ENCODE measurements at regions not wholly inside any gene's neighbourhood (a gene's known extent, or its start where the extent isn't known, plus 50 kb on each side); places are given as distances from the start of the nearest gene placed in this dataset.
"Not testable (repeated sequence)": the region's sequence is repeated elsewhere in the genome, so short reads cannot be mapped to it uniquely, and the experiment has no call there.

- no peak for DNase-seq (ENCODE audit: low read depth in 3 of 3)
Measured at GRCh38 chr17:77793146-77793970, 165.1 kb upstream of the TNRC6C start.

GRCh38 chr17:77793971-77794235 is 164.6 kb upstream of the TNRC6C start:
- no peak for DNase-seq (ENCODE audit: low read depth in 3 of 3)

- DNase-seq (ENCODE audit: low read depth in 3 of 3): no peak
Measured at GRCh38 chr17:77794846-77795245, 163.7 kb upstream of the TNRC6C start.

DNA sequence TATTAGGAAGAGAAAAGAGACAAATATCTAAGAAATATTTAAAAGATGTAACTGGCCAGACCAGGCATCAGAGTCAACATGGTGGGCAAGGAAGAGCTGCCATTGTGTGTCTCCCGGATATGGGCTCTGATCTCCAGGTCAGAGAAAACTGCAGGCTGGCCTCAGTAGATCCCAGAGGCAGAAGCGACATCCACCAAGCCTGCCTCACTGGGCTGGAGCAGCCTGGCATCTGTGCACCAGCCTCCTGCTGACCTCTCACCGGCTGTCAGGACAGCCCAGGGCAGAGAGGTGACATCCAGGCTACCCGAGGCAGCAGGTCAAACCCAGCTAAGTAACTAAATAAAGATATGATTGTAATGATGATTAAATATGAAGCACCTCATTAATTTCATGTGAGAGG is 162.8 kb upstream of the TNRC6C start:
- no peak for DNase-seq (ENCODE audit: low read depth in 3 of 3)

DNA sequence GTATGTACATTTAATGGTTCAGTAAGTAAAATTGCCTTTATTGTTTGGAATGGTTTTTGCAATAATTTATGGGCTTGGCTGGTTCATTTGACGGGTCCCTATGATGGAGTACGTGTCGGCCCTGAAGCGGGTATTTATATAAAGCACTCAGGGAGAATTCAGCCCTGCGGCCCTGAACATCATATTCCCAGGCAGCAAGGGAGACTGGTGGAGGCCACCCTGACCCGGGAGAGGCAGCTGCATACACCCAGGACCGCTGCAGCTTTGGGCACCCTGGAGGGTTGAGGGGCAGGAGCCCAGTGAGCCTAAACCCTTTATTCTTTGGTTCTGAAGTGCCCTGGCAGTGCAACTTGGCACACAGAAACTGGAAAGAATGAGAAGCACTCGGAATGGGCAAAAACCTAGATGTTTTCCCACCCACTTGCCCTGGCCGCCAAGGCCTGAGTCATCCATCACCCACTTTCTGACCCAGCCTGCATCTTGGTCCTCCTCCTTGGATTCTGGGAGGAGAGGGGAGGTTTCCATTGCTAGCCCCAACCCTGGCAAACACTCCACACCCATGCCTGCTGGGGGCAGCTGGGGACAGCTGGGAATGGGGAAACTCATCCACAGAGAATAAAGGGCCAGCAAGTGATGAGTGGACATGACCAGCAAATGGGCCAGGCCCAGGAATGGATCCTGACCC is 162.2 kb upstream of the TNRC6C start:
- no peak for DNase-seq (ENCODE audit: low read depth in 3 of 3)

DNA sequence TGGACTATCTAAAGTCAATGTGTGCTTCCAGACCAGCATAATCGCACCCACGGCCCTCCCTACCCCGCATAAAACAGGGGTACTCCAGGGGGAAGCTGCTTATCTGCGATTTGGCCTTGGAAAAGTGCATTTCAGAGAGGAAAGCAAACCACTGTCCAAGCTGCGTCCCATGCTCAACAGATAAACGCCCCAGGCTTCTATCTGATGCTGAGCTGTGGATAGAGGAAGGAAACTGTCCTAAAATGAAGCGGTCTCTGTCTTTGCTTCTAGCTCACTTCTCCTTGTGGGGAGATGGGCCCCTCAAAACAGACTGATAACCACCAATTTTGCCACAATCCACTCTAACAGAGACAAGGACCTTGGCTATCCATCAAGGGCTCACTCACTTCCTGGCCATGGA is 160.5 kb upstream of the TNRC6C start:
- DNase-seq (ENCODE audit: low read depth in 3 of 3): no peak

- no peak for DNase-seq (ENCODE audit: low read depth in 3 of 3)
Measured at GRCh38 chr17:77798481-77798880, 160.0 kb upstream of the TNRC6C start.

GRCh38 chr17:77800816-77801215 is 157.7 kb upstream of the TNRC6C start:
- DNase-seq (ENCODE audit: low read depth in 3 of 3): no peak

DNA sequence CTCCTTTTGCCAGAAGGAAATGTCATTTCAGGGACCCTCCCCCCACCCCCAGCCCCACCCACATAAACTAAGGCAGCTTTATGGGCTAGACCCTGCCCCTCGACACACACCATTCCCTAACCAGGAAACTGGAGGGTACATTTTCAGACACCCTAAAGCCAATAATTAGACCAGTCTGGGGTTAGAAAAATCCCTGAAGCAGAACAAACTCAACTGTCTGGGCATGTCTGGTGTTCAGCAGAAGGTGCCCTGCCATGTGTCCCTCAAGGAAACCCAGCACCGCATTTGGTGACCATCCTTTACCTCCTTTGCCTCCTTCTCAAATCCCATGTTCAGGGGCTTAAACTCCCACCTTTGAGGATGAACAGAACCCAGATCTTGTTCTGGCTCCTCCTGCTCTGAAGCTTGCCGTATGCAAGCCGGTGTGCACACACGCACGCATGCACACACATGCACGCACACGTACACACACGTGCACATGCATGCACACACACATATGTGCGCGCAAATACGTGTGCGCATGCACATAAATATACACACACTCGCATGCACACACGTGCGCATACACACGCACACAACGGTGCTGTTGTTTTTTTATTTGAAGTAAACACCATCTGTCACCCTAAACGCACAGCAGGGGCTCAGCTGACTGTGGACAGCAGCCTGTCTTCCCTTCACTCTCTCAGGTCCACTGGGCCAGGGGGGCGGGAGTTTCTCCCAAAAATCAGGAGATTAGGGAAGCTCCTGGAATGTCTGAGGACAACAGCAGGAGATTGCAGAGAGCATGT is 156.8 kb upstream of the TNRC6C start:
- DNase-seq (ENCODE audit: low read depth in 3 of 3): no peak

- no peak for DNase-seq (ENCODE audit: low read depth in 3 of 3)
Measured at GRCh38 chr17:77802333-77802615, 156.2 kb upstream of the TNRC6C start.

DNA sequence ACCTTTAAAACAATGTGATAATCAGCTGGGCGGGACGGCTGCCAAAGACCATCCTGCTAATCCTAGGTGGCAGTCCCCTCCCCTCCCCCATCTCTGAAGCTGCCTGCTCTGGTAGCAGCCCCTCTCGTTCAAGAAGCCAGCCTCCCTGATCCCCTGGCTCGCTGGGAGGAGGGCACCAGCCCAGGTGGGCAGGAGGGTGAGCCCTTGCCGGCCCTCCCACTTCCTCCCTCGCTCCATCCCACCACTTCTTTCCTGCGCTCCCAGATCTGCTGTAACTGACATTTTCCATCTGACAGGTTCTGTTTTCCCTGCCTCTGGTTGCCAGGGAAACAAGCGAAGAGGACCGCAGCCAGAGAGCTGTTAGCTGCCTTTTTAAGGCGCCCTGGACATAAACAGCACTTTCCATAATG is 155.7 kb upstream of the TNRC6C start:
- no peak for DNase-seq (ENCODE audit: low read depth in 3 of 3)

- no peak for DNase-seq (ENCODE audit: low read depth in 3 of 3)
Measured at GRCh38 chr17:77803726-77804125, 154.8 kb upstream of the TNRC6C start.

DNA sequence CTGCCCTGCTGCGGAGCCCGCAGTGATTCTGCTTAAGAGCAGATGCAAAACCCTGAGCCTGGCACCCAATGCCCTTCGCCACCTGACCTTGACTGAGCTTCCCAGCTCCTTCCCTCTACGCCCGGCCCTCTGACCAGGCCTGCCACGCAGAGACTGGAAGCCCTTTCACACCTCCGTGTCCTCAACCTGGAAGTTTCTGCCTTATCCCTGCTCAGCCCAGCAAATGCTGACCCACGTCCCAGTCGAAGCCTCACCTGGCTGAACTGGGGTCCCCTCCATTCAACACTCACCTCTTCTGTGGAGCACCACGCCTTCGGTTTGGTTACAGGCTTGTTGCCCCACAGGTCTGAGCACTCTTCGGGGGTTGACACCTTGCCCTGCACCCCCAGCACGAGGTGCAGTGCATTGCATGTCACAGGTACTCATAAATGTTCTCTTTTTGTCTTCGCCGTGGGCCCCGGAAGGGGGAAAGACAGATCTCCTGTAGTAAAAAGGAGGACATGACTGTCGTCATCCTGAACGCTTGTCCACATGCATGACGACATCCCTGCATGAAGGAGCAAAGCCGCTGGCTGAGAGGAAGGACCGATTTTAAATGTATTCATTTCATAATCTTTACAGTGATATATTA is 153.6 kb upstream of the TNRC6C start:
- DNase-seq (ENCODE audit: low read depth in 3 of 3): no peak

- DNase-seq (ENCODE audit: low read depth in 3 of 3): not testable (repeated sequence)
Measured at GRCh38 chr17:77805970-77806369, 152.5 kb upstream of the TNRC6C start.

DNA sequence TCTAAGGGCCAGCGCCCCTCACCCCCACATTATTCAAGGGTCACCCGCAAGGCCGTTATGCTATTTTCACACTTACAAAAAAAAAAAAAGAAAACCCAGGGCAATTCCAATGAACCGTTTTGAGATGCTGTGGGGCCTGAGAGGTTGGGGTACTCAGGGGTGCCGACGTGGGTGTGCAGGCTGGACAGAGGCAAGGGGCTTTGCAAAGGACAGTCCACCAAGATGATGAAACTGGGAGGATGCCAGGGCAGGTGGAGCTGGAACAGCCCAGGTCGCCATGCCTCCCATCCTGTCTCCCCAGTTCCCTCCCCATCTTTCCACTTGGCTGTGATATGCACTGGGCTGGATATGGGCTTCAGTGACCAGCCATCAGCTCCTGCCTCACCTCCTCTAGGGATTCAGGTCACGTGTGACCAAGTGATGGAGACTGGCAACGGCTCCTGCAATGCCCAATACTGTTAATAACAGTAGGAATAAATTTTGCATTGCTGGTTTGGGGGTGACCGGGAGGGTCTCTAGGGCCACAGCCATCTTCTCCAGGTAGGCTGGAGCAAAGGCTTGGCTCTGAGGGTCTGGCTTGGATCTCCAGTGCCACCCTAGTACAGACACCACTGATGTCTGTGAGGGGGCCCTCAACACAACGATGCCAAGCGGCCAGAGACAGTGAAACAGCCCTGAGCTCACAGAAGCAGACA is 151.3 kb upstream of the TNRC6C start:
- no peak for DNase-seq (ENCODE audit: low read depth in 3 of 3)

GRCh38 chr17:77807746-77808441 is 150.6 kb upstream of the TNRC6C start:
- DNase-seq (ENCODE audit: low read depth in 3 of 3): no peak

- no peak for DNase-seq (ENCODE audit: low read depth in 3 of 3)
Measured at GRCh38 chr17:77808686-77809425, 149.6 kb upstream of the TNRC6C start.

DNA sequence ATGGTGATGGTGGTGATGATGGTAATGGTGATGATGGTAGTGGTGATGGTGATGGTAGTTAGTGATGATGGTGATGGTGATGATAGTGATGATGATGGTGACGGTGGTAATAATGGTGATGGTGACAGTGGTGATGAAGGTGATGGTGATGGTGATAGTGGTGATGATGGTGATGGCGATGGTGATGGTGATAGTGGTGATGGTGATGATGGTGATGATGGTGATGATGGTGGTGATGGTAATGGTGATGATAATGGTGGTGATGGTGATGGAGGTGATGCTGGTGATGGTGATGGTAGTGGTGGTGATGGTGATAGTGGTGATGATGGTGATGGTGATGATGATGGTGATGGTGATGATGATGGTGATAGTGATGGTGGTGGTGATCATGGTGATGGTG is 148.7 kb upstream of the TNRC6C start:
- no peak for DNase-seq (ENCODE audit: low read depth in 3 of 3)

DNA sequence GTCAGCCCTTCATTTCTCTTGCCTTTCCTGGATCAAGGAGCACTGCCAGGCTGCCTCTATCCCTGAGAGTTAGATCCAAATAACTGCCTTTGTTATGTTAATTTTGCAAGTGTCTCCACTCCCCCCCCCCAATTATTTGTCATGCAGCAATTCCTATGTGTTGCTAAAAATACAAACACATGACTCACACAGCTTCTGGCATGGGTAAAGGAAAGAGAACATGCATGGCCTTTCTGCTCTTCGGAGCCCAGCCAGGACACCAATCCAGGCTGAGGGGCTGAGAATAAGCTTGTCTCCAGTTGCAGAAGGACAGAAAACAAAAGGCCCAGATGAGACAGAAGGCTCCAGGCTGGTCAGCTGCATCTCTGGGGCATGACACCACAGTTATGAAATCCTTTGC is 148.0 kb upstream of the TNRC6C start:
- no peak for DNase-seq (ENCODE audit: low read depth in 3 of 3)

DNA sequence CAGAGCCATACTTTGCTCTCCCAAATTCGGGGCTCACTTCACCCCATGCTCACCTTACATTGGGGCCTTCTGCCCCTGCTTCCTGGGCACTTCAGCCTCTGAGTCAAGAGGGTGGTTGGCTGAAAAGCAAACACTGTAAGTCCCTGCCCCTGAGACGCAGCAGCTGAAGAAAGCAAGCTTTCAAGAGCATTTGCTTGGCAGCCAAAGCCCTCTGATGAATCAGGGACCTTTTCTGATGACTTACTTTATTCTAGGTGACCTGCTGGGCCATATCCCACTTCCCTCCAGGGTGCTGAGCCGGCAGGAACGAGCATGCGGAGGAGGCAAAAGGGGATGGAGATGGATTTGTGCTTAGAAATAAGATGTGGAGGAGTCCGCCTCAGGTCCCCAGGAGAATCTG is 147.0 kb upstream of the TNRC6C start:
- no peak for DNase-seq (ENCODE audit: low read depth in 3 of 3)

All from stimulated activated CD4-positive, alpha-beta T cell treated with anti-CD3 and anti-CD28 coated beads, TNF-alpha, amount 100 ng/mL, for 48 hours (primary cell).